ENCODE measurements at regions not wholly inside any gene's neighbourhood (a gene's known extent, or its start where the extent isn't known, plus 50 kb on each side); places are given as distances from the start of the nearest gene placed in this dataset.

- TF ChIP-seq CTCF (IDR thresholded peaks at IDR 0.05) (no peak), POLR2A (IDR thresholded peaks at IDR 0.05) (no peak), POLR2AphosphoS5 (IDR thresholded peaks at IDR 0.05) (no peak)
These were observed 546.9 kb downstream of the TFAP2B start for GRCh38 chr6:51365566-51365965.

All from prostate gland (tissue), 2 donors.